ENCODE measurements at regions not wholly inside any gene's neighbourhood (a gene's known extent, or its start where the extent isn't known, plus 50 kb on each side); places are given as distances from the start of the nearest gene placed in this dataset.

DNA sequence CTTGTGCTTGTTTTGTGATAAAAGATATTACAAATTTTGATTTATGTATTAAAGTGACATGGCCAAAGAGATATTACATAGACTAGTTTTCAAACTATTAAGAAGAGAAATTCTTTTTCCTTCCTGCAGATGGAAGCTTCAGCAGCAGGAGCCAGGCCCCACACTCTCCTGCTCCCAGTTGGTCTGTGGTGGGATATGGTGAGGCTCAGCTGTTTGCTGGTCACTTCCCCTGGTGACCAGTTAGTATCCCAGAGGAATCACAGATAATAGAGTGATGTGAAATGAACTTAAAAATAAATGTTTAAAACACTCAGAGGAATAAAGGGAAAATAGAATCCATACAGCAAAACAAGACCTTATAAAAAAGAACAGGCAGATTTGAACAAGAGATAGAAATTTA, 154.7 kb downstream of the KTN1 start:
- no peak for DNase-seq (ENCODE audit: low read depth in 2 of 2)

DNA sequence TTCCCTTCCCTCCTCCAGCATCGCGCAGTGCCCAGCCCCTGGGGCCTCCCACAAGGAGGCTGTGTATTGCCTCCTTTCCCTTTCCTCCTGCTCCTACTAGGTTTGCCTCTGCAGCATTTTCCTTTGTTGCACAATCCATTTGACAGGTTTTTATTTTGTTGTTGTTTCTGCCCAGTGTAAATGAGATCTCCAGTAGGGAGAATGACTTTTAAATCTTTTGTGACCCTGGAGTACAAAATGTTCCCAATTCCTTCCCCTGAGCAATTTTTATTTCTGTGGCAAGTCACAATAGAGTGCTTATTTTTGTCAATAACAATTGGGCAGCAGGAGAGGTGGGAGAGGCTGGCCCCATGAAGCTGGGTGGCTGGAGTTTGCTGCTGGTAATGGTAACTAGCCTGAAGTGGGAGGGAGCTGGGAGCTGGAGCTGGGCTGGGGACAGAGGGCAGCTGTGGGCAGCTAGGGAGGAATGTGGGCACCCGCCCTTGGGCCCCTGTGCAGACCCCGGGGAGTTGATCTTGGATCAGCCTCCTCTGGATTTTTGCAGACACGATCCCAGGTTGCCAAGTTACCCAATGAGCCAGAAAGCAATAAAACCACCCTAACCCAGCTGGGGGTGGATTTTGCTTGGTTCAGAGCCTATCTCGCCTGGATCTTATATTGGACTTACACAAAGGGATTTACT, 160.1 kb downstream of the KTN1 start:
- no peak for DNase-seq (ENCODE audit: low read depth in 2 of 2)

DNA sequence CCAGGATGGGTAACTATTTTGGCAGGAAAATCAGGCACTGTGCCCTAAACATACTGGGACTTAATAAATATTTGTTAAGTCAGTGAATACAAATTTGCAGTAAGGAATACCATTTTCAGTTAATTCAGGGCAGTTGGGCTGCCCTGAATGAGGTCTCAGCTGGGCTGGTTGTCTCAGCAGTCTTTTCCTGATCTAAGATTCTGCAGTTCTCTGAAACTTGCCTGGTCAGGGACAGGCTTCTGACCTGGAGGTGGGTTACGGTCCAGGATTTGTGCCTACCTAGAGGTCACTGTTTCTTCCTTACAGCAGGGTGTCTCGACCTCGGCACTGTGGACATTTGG, 160.6 kb downstream of the KTN1 start:
- no peak for DNase-seq (ENCODE audit: low read depth in 2 of 2)

GRCh38 chr14:55741240-55741639, 161.2 kb downstream of the KTN1 start:
- no peak for DNase-seq (ENCODE audit: low read depth in 2 of 2)

GRCh38 chr14:55743551-55743950, 163.5 kb downstream of the KTN1 start:
- DNase-seq (ENCODE audit: low read depth in 2 of 2): no peak

DNA sequence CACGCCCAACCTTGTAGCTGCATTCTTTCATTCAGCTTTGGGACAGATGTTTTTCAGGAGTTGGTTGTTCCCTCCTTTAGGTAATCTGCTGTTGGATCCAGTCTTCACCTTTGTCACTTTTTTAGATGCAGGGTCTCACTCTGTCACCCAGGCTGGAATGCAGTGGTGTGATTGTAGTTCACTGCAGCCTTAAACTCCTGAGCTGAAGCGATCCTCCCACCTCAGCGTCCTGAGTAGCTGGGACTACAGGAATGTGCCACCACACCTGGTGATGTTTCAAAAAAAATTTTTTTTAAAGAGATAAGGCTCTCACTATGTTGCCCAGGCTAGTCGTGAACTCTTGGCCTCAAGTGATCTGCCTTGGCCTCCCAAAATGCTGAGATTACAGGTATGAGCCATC, 164.3 kb downstream of the KTN1 start:
- DNase-seq (ENCODE audit: low read depth in 2 of 2): no peak

GRCh38 chr14:55745906-55746305, 165.9 kb downstream of the KTN1 start:
- DNase-seq (ENCODE audit: low read depth in 2 of 2): no peak

DNA sequence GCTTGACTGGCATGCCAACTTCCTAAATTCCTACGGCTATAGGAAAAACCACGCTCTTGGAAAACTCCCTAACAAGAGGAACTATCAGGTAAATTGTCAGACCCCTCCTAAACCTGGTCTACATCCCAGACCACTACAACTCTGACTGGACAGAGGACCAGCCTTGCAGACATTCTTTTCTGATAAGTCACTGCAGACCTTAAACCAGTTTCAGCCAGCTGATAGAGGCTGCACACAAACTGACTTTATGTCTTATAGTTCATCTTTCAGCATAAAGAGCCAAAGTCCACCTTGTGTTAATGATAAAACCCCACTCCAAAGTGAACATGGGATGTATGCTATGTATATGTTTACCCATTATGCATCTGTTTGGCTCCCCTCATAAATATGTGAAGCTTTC, 166.6 kb downstream of the KTN1 start:
- DNase-seq (ENCODE audit: low read depth in 2 of 2): no peak

GRCh38 chr14:55747186-55747585, 167.2 kb downstream of the KTN1 start:
- DNase-seq (ENCODE audit: low read depth in 2 of 2): no peak

DNA sequence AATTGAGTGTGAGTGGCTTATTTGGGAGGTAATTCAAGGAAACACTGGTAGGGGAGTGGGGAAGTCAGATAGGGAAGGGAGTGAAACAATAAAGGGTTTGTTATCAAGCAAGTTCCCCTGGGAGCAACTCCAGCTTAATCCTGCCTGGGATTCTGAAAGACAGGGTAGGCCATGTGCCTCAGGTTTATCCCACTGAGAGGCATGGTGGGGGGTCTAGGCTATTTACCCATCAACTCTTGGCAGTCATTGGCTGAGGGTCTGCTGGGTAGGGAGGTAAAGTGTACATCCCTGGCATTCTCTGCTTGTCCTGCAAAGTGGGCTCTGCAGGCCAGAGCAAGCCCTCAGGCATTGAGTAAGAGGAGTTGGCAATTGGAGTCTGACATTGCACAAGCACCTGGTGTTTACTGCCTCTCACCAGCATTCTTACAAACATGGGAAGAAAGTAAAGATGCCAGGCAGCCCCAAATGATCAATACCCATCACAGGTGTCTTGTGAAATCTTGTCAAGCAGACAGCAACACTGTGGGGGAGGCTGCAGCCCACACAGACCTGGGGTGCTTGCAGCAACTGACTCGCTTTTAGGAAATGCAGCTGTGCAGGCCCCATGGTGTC, 169.3 kb downstream of the KTN1 start:
- no peak for DNase-seq (ENCODE audit: low read depth in 2 of 2)

DNA sequence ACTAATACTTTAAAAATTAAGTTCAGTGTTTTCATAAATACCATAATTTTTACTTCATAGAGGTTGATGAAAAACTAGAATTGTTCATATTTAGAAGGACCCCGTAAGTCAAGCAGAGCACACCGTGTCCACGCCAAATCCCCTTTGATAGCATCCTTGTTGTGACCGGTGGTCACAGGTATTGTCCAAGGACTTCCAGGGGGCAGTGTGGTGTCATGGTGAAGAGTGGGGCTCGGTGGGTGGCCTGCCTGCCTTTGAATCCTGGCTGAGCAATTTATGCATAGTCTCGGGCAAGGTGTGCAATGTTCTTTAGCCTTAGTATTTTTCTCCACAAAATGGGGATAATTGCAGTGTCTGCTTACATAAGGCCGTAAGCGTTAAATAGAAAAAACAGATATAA, 169.9 kb downstream of the KTN1 start:
- no peak for DNase-seq (ENCODE audit: low read depth in 2 of 2)

DNA sequence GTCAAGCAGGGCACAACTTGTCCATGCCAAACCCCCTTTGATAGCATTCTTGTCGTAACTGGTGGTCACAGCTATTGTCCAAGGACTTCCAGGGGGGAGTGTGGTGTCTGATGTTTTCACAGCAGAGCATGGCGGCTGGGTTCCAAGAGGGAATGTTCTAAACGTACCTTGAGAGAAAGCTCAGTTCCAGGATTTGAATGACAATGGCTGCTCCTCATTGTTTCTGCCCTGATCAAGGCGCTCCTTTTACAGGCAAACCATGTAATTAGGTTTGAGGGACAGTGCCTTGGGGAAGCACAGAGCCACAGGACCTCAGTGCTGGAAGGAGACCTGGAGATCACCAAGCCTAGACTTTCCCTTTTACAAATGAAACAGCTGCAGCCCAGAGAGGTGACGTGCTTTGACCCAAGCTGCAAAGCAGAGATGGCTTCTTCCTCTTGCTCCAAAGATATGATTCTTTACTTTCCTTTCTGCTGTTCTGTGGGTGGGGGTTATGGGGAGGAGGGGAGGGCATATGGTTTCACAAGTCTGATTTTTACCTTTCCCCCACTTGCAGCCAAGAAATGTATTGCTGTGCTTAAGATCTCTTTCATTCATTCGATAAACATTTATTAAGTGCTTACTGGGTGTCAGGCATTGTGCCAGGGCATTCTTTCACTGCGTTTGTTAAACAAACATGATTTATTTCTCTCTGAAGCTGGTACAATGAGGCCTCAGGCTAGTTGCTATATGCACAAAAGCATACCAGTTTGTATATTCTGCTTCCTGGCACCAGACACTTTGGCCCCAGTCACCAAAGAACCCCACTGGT, 172.8 kb downstream of the KTN1 start:
- no peak for DNase-seq (ENCODE audit: low read depth in 2 of 2)

DNA sequence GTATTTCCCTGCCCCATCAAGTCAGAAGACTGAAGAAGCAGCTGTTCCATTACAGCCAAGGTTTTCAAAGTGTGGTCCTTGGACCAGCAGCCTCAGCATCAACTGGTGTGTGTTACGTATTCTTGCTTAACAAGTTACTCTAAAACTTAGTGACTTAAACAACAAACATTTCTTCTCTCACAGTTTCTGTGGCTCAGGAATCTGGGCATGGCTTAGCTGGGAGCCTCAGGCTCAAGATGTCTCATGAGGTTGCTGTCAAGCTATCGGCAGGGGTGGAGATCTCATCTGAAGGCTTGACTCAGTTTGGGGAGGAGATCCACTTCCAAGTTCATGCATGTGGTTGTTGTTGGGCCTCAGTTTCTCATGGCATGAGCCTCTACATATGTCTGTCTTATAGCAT, 174.5 kb downstream of the KTN1 start:
- no peak for DNase-seq (ENCODE audit: low read depth in 2 of 2)

DNA sequence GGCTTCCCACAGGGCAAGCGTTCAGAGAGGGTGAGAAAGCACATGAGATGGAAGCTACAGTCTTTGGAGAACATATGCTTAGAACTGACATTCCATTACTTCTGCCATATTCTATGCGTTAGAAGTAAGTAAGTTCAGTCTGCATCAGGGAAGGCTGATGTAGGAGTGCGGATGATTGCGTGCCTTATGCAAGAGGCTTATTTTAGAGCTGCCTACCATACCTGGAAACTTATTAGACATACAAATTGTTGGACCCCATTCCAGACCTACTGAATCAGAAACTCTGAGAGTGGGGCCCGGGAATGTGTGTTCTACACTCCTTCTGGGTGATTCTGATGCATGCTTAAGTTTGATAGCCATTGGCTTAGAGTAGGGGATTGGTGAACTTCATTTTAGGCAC, 174.9 kb downstream of the KTN1 start:
- DNase-seq (ENCODE audit: low read depth in 2 of 2): no peak

DNA sequence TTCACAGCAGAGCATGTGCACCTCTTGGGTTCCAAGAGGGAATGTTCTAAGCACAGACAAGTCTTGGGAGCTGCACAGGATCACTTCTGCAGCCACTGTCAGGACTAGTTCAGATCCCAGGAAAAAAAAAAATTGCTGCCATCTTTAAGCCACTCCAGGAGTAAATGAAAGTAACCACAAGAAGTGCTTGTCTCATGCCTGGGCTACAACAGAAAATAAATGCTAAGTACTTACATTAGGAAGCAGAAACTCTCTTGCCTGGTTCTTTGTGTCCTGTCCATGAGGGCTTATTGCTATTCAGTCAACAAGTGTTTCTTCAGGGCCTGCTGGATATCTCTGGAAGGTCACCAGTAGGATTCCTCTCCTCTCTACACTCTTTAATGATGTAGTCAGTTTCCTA, 176.1 kb downstream of the KTN1 start:
- no peak for DNase-seq (ENCODE audit: low read depth in 2 of 2)

GRCh38 chr14:55756557-55756956, 176.6 kb downstream of the KTN1 start:
- DNase-seq (ENCODE audit: low read depth in 2 of 2): no peak

- no peak for DNase-seq (ENCODE audit: low read depth in 2 of 2)
These were observed 178.8 kb downstream of the KTN1 start for GRCh38 chr14:55758796-55759195.

GRCh38 chr14:55760789-55761566, 181.0 kb downstream of the KTN1 start:
- no peak for DNase-seq (ENCODE audit: low read depth in 2 of 2)

- no peak for DNase-seq (ENCODE audit: low read depth in 2 of 2)
These were observed 181.6 kb downstream of the KTN1 start for GRCh38 chr14:55761651-55762050.

- DNase-seq (ENCODE audit: low read depth in 2 of 2): no peak
These were observed 182.7 kb downstream of the KTN1 start for GRCh38 chr14:55762595-55763232.

GRCh38 chr14:55764784-55765183, 184.8 kb downstream of the KTN1 start:
- no peak for DNase-seq (ENCODE audit: low read depth in 2 of 2)

DNA sequence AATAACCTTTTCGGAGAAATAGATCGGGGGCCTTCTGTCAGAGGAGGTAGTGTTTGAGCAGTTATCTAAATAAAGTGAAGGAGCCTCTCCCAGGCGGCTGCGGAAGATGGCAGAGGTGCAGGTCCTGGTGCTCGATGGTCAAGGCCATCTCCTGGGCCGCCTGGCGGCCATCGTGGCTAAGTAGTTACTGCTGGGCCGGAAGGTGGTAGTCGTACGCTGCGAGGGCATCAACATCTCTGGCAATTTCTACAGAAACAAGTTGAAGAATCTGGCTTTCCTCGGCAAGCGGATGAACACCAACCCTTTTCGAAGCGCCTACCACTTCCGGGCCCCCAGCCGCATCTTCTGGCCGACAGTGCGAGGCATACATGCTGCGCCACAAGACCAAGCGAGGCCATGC, 186.1 kb downstream of the KTN1 start:
- DNase-seq (ENCODE audit: low read depth in 2 of 2): no peak
